A673 (cell line): ENCODE measurements at regions not wholly inside any gene's neighbourhood (a gene's known extent, or its start where the extent isn't known, plus 50 kb on each side); places are given as distances from the start of the nearest gene placed in this dataset.
A peak's percentile ranks its signal among the peaks of the same experiment; 100 is the strongest.

ENCODE experiments used
- BruUV-seq: library from RNA; stranded (reverse); fragments of 400-500 nt; replicated peaks from 2 replicates; lab custom pipeline; 2021; lab: Mats Ljungman, UMichigan
- CTCF ChIA-PET: fragments of 300-600 bp; sonication (Branson Sonifier 250); formaldehyde crosslinking; loops from one replicate; lab custom pipeline; 2022; ENCODE audit warnings: antibody characterized with exemption; lab: Charles Lee
- POLR2A ChIA-PET: fragments of 300-600 bp; sonication (Branson Sonifier 250); formaldehyde crosslinking; loops from one replicate; lab custom pipeline; 2022; ENCODE audit warnings: antibody characterized with exemption; ENCODE audit not compliant: low non-redundant PET; lab: Charles Lee
- DNase-seq: peaks from one replicate; pipeline ENCODE4 v3.0.0-alpha.2; 2015; ENCODE audit warnings: low spot score
- H3K27ac ChIP-seq: fragments of 200-600 bp; sonication (generic); 2 replicates; pipeline ENCODE4 v1.5.1; 2016; ENCODE audit warnings: mixed run types, low read depth, mild to moderate bottlenecking, mixed read lengths, antibody characterized with exemption, low read length; ENCODE audit not compliant: poor library complexity, severe bottlenecking
- H3K27me3 ChIP-seq: fragments of 200-600 bp; sonication (generic); replicated peaks from 2 replicates; pipeline ENCODE4 v1.6.1; 2017; ENCODE audit warnings: mixed run types, low read depth, mild to moderate bottlenecking, mixed read lengths, antibody characterized with exemption, low read length; ENCODE audit not compliant: insufficient read depth, poor library complexity
- H3K36me3 ChIP-seq: fragments of 200-600 bp; sonication (generic); 2 replicates; pipeline ENCODE4 v1.6.1; 2016; ENCODE audit warnings: mixed run types, mild to moderate bottlenecking, mixed read lengths, antibody characterized with exemption, low read length; ENCODE audit not compliant: insufficient read depth, poor library complexity, severe bottlenecking
- H3K4me1 ChIP-seq: fragments of 200-600 bp; sonication (generic); 2 replicates; pipeline ENCODE4 v1.6.1; 2017; ENCODE audit warnings: mixed run types, mild to moderate bottlenecking, mixed read lengths, antibody characterized with exemption, low read length; ENCODE audit not compliant: insufficient read depth, poor library complexity, severe bottlenecking
- H3K4me3 ChIP-seq: fragments of 200-600 bp; sonication (generic); 2 replicates; pipeline ENCODE4 v1.5.1; 2016; ENCODE audit warnings: low read depth, mixed run types, mild to moderate bottlenecking, mixed read lengths, low read length; ENCODE audit not compliant: poor library complexity, severe bottlenecking
- H3K9me3 ChIP-seq: fragments of 200-600 bp; sonication (generic); 2 replicates; pipeline ENCODE4 v1.6.1; 2016; ENCODE audit warnings: mixed run types, low read depth, mild to moderate bottlenecking, mixed read lengths, antibody characterized with exemption, low read length; ENCODE audit not compliant: poor library complexity, severe bottlenecking
- CTCF ChIP-seq: fragments of 300-800, 200-600 bp; sonication (generic); conservative IDR thresholded peaks from 2 replicates; pipeline ENCODE4 v1.5.1; 2017; ENCODE audit warnings: low read depth, mild to moderate bottlenecking, antibody characterized with exemption, low read length, moderate library complexity, mixed read lengths
- EZH2 ChIP-seq: fragments of 200-600 bp; sonication (generic); IDR thresholded peaks from 2 replicates; pipeline ENCODE4 v1.6.1; 2017; ENCODE audit warnings: borderline replicate concordance, low read depth, mild to moderate bottlenecking, mixed read lengths, antibody characterized with exemption, low read length; ENCODE audit not compliant: poor library complexity, severe bottlenecking
- intact Hi-C: fragments of 100-400 bp; cut with micrococcal nuclease; formaldehyde crosslinking; loops from one replicate; pipeline ENCODE4 v1.10.0; 2022; ENCODE audit not compliant: unreplicated experiment

GRCh38 chr4:52195869-52196268, 144.8 kb downstream of the SPATA18 start:
- BruUV-seq: no TSS peak
- Histone ChIP-seq H3K4me3 (no peak overlapping the region), H3K9me3 (no peaks in the 10 kb centered on the region), H3K4me1 (peaks cover 43% of the 10 kb centered on the region), H3K36me3 (no peaks in the 10 kb centered on the region), H3K27me3 (no peaks in the 10 kb centered on the region), H3K27ac (no peak overlapping the region)
- POLR2A ChIA-PET: no interaction called here
- no peak for TF ChIP-seq CTCF
- TF ChIP-seq EZH2: no peak
- intact Hi-C loops: no loop called here
- no peak for DNase-seq
- CTCF ChIA-PET: no interaction called here

- no peak for DNase-seq
- no TSS peak for BruUV-seq
- ChIA-PET CTCF (no interaction called here), POLR2A (no interaction called here)
- intact Hi-C loops: no loop called here
- no peak for TF ChIP-seq EZH2
- TF ChIP-seq CTCF: no peak
- H3K4me1 ChIP-seq: peaks cover 38% of the 10 kb centered on the region
- no peaks in the 10 kb centered on the region for H3K9me3 ChIP-seq
- no peak overlapping the region for H3K4me3 ChIP-seq
- no peak overlapping the region for H3K27ac ChIP-seq
- H3K27me3 ChIP-seq: no peaks in the 10 kb centered on the region
- H3K36me3 ChIP-seq: no peaks in the 10 kb centered on the region
These were observed 145.6 kb downstream of the SPATA18 start for GRCh38 chr4:52196606-52197130.

GRCh38 chr4:52197306-52197705, 146.2 kb downstream of the SPATA18 start:
- H3K27ac ChIP-seq: peak overlapping the region; percentile 67
- no peaks in the 10 kb centered on the region for H3K36me3 ChIP-seq
- peaks cover 35% of the 10 kb centered on the region for H3K4me1 ChIP-seq
- no peaks in the 10 kb centered on the region for H3K27me3 ChIP-seq
- intact Hi-C loops: no loop called here
- ChIA-PET CTCF (no interaction called here), POLR2A (no interaction called here)
- DNase-seq: no peak
- H3K4me3 ChIP-seq: no peak overlapping the region
- H3K9me3 ChIP-seq: no peaks in the 10 kb centered on the region
- TF ChIP-seq CTCF (no peak), EZH2 (no peak)
- BruUV-seq: no TSS peak
